ENCODE measurements at regions not wholly inside any gene's neighbourhood (a gene's known extent, or its start where the extent isn't known, plus 50 kb on each side); places are given as distances from the start of the nearest gene placed in this dataset.

DNA sequence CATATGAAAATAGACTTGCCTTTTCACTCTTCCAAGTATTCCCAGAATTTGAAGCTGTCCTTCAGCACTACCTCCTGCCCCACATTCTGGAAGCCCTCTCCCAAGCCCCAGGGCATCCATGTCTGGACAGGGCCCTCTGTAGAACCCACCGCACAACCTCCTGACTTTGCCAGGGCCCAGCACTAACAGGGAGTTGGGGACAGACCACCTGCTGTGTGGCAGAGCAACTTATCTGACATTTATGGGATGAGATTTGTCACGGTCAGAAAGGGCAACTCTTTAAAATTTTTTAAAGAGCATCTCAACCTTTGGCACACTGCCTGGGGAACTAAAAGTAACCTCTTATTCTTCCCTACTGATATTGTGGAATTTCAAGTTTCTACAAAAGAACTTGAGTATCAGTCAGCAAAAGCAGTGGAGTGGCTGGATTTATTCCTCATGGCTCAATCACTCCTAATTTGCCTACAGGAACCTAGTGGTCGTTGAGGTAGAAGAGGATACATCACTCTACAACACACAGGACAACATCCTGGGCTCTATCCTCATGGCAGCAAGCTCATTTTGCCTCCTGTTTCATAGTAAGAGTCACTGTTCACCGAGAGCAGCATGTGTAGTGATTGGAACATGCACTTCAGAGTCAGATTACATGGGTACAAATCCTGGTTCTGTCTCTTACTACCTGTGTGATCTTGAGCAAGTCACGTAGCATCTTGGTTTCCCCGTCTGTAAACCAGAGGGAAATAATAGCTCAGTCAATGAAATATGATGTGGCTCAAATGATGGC is 285.3 kb downstream of the ENC1 start:
- ChIA-PET POLR2A (no interaction called here), CTCF (no interaction called here)
- BruUV-seq (replicated peaks), result no TSS peak
- TF ChIP-seq GATA2 (IDR thresholded peaks at IDR 0.05; ENCODE audit: insufficient read depth, insufficient read length, low read depth, low read length) (no peak), MYC (IDR thresholded peaks at IDR 0.05; ENCODE audit: low read depth, low read length) (no peak), FOS (IDR thresholded peaks at IDR 0.05; ENCODE audit: borderline replicate concordance, insufficient read depth, low read length) (no peak), POLR2A (IDR thresholded peaks at IDR 0.05; ENCODE audit: low read depth, low read length) (no peak), JUN (IDR thresholded peaks at IDR 0.05; ENCODE audit: borderline replicate concordance, insufficient read depth, insufficient read length, low read depth) (no peak), EZH2 (IDR thresholded peaks at IDR 0.05; ENCODE audit: borderline replicate concordance, low read depth, low read length, severe bottlenecking) (no peak), POLR2AphosphoS5 (IDR thresholded peaks at IDR 0.05; ENCODE audit: insufficient read depth, low read depth, low read length) (no peak)
- TF ChIP-seq, protein P1, sequence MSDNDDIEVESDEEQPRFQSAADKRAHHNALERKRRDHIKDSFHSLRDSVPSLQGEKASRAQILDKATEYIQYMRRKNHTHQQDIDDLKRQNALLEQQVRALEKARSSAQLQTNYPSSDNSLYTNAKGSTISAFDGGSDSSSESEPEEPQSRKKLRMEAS (IDR thresholded peaks at IDR 0.05; ENCODE audit: insufficient read depth, insufficient read length), result no peak
- TF ChIP-seq, protein P2, sequence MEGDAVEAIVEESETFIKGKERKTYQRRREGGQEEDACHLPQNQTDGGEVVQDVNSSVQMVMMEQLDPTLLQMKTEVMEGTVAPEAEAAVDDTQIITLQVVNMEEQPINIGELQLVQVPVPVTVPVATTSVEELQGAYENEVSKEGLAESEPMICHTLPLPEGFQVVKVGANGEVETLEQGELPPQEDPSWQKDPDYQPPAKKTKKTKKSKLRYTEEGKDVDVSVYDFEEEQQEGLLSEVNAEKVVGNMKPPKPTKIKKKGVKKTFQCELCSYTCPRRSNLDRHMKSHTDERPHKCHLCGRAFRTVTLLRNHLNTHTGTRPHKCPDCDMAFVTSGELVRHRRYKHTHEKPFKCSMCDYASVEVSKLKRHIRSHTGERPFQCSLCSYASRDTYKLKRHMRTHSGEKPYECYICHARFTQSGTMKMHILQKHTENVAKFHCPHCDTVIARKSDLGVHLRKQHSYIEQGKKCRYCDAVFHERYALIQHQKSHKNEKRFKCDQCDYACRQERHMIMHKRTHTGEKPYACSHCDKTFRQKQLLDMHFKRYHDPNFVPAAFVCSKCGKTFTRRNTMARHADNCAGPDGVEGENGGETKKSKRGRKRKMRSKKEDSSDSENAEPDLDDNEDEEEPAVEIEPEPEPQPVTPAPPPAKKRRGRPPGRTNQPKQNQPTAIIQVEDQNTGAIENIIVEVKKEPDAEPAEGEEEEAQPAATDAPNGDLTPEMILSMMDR (IDR thresholded peaks at IDR 0.05; ENCODE audit: extremely low read depth in 1 of 2, insufficient read depth in 1 of 2, low read depth in 1 of 2, low read length in 2 of 2), result no peak
- H3K4me2 ChIP-seq (ENCODE audit: insufficient read depth, low read length), result no peak overlapping the region
- no peak overlapping the region for H3K4me3 ChIP-seq (replicated peaks in 1 of 3; ENCODE audit: insufficient read depth in 1 of 3, low read depth in 1 of 3, low read length in 3 of 3)
- H3K36me3 ChIP-seq (ENCODE audit: control insufficient read depth in 2 of 2, extremely low read depth in 1 of 2, insufficient read depth in 2 of 2, low read length in 2 of 2), result no peaks in the 10 kb centered on the region
- H3K27ac ChIP-seq (ENCODE audit: insufficient read depth, low read depth, low read length), result no peak overlapping the region
- H2AFZ ChIP-seq (ENCODE audit: low read depth, low read length), result no peak overlapping the region
- no peaks in the 10 kb centered on the region for H3K9me3 ChIP-seq (replicated peaks; ENCODE audit: control insufficient read depth, insufficient read depth, low read length)
- H3K79me2 ChIP-seq (ENCODE audit: control insufficient read depth, insufficient read depth, low read length), result no peaks in the 10 kb centered on the region
- FAIRE-seq (no peak), DNase-seq (ENCODE audit: low read depth, low spot score) (no peak)
- H3K27me3 ChIP-seq (ENCODE audit: control insufficient read depth in 2 of 2, insufficient read depth in 2 of 2, low read length in 2 of 2), result peaks cover 0 to 5% of the 10 kb centered on the region in 2 experiments
- H4K20me1 ChIP-seq (replicated peaks; ENCODE audit: control insufficient read depth, extremely low read depth, insufficient read depth, low read length), result no peaks in the 10 kb centered on the region
- intact Hi-C loops (cut with micrococcal nuclease) (no loop called here), dilution Hi-C loops (cut with MboI; ENCODE audit: extremely low pct_ligation_motif_present, low sequenced_read_pairs) (no loop called here)
- H3K9ac ChIP-seq (replicated peaks; ENCODE audit: extremely low read depth, insufficient read depth, low read length), result no peak overlapping the region
- no peaks in the 10 kb centered on the region for H3K9me1 ChIP-seq (replicated peaks; ENCODE audit: control insufficient read depth, extremely low read depth, insufficient read depth, low read length)
- H3K4me1 ChIP-seq (ENCODE audit: control insufficient read depth, extremely low read depth, insufficient read depth, low read length), result no peaks in the 10 kb centered on the region

Data from endothelial cell of umbilical vein (primary cell).